ENCODE measurements at regions not wholly inside any gene's neighbourhood (a gene's known extent, or its start where the extent isn't known, plus 50 kb on each side); places are given as distances from the start of the nearest gene placed in this dataset.

DNA sequence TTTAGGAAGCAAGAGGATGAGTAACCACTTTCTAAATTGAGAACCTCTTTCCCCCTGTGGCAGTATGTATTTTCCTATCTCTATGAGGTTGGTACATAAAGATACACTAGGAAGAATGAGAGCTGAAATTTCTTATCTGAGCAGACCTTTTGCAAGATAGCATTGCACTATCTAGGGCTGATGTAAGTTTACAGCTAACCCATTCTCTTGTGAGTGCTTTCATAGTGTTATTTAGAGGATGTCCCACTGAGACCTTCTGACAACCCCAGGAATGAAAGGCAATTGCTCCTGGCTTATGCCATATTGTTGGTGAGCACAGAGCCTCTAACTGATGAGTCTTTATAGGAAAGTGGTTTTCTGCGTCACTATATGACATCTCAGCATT, 1209.3 kb upstream of the CDH6 start:
- no CpG with 5 or more reads among the region's 1 CpG for WGBS
- Histone ChIP-seq H3K18ac (ENCODE audit: low read depth in 1 of 2, low read length in 2 of 2) (no peak overlapping the region), H3K4me2 (ENCODE audit: low read length, poor library complexity, severe bottlenecking) (no peak overlapping the region), H3K79me1 (replicated peaks; ENCODE audit: low read length, poor library complexity, severe bottlenecking) (no peaks in the 10 kb centered on the region), H3K36me3 (ENCODE audit: control insufficient read depth in 1 of 2, insufficient read depth in 2 of 2, low read depth in 1 of 2, low read length in 2 of 2) (no peaks in the 10 kb centered on the region), H2AFZ (ENCODE audit: low read depth, low read length) (no peak overlapping the region), H3K4me3 (ENCODE audit: insufficient read depth in 1 of 2, low read depth in 1 of 2, low read length in 2 of 2) (no peak overlapping the region), H2AK5ac (ENCODE audit: low read length, severe bottlenecking) (no peak overlapping the region), H3K4ac (ENCODE audit: low read depth in 1 of 2, low read length in 2 of 2) (no peak overlapping the region), H2BK120ac (ENCODE audit: low read depth, low read length) (no peak overlapping the region), H2BK15ac (ENCODE audit: low read depth, poor library complexity, severe bottlenecking) (no peak overlapping the region), H3K4me1 (ENCODE audit: control insufficient read depth, insufficient read depth, low read depth, low read length) (no peaks in the 10 kb centered on the region), H3K14ac (ENCODE audit: low read length in 2 of 2) (no peak overlapping the region), H3K9ac (ENCODE audit: low read length) (no peak overlapping the region), H4K8ac (ENCODE audit: low read length) (no peak overlapping the region), H2BK5ac (ENCODE audit: low read depth, low read length, poor library complexity, severe bottlenecking) (no peak overlapping the region), H3K9me3 (ENCODE audit: control insufficient read depth, low read length) (peaks cover 12% of the 10 kb centered on the region), H4K91ac (ENCODE audit: low read length) (no peak overlapping the region), H2BK12ac (ENCODE audit: low read length in 2 of 2) (no peak overlapping the region), H3K27me3 (ENCODE audit: control insufficient read depth in 1 of 2, insufficient read depth in 1 of 2, low read length in 2 of 2) (no peaks in the 10 kb centered on the region), H3K27ac (ENCODE audit: low read length, poor library complexity, severe bottlenecking) (no peak overlapping the region), H3K23ac (ENCODE audit: low read length in 2 of 2) (no peak overlapping the region)
- DNase-seq, result no peak

DNA sequence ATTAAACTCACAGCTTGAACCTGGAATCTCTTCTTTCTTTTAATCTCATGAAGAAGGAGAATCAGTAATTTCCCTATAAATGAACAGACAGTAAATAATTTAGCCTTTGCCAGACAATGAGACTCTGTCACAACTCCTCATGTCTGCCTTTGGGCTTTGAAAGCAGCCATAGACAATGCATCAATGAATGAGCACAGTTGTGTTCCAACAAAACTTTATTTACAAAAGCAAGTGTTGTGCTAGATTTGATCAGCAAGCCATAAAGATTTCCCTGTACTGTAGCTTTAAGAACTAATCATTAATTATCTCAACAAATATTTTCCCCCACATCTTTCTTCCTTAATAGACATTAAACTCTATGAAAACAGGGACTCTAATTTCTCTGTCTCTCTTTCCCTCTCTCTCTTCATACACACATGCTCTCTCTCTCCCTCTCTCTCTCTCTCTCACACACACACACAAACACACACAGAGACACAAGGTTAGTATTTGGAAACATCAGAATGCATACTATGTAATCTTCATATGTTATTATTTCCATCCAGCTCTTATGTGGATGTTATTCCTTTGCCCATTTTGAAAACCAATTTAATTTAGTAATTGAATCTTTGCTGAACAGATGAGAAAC, 1209.8 kb upstream of the CDH6 start:
- Histone ChIP-seq H4K8ac (ENCODE audit: low read length) (no peak overlapping the region), H3K23ac (ENCODE audit: low read length in 2 of 2) (no peak overlapping the region), H3K9ac (ENCODE audit: low read length) (no peak overlapping the region), H3K36me3 (ENCODE audit: control insufficient read depth in 1 of 2, insufficient read depth in 2 of 2, low read depth in 1 of 2, low read length in 2 of 2) (no peaks in the 10 kb centered on the region), H3K79me1 (replicated peaks; ENCODE audit: low read length, poor library complexity, severe bottlenecking) (no peaks in the 10 kb centered on the region), H2AFZ (ENCODE audit: low read depth, low read length) (no peak overlapping the region), H4K91ac (ENCODE audit: low read length) (no peak overlapping the region), H3K14ac (ENCODE audit: low read length in 2 of 2) (no peak overlapping the region), H2AK5ac (ENCODE audit: low read length, severe bottlenecking) (no peak overlapping the region), H3K4me1 (ENCODE audit: control insufficient read depth, insufficient read depth, low read depth, low read length) (no peaks in the 10 kb centered on the region), H3K18ac (ENCODE audit: low read depth in 1 of 2, low read length in 2 of 2) (no peak overlapping the region), H3K9me3 (ENCODE audit: control insufficient read depth, low read length) (peaks cover 10% of the 10 kb centered on the region), H2BK120ac (ENCODE audit: low read depth, low read length) (no peak overlapping the region), H3K27ac (ENCODE audit: low read length, poor library complexity, severe bottlenecking) (no peak overlapping the region), H2BK12ac (ENCODE audit: low read length in 2 of 2) (no peak overlapping the region), H3K4me2 (ENCODE audit: low read length, poor library complexity, severe bottlenecking) (no peak overlapping the region), H3K4me3 (ENCODE audit: insufficient read depth in 1 of 2, low read depth in 1 of 2, low read length in 2 of 2) (no peak overlapping the region), H3K27me3 (ENCODE audit: control insufficient read depth in 1 of 2, insufficient read depth in 1 of 2, low read length in 2 of 2) (no peaks in the 10 kb centered on the region), H2BK5ac (ENCODE audit: low read depth, low read length, poor library complexity, severe bottlenecking) (no peak overlapping the region), H2BK15ac (ENCODE audit: low read depth, poor library complexity, severe bottlenecking) (no peak overlapping the region), H3K4ac (ENCODE audit: low read depth in 1 of 2, low read length in 2 of 2) (no peak overlapping the region)
- no peak for DNase-seq

DNA sequence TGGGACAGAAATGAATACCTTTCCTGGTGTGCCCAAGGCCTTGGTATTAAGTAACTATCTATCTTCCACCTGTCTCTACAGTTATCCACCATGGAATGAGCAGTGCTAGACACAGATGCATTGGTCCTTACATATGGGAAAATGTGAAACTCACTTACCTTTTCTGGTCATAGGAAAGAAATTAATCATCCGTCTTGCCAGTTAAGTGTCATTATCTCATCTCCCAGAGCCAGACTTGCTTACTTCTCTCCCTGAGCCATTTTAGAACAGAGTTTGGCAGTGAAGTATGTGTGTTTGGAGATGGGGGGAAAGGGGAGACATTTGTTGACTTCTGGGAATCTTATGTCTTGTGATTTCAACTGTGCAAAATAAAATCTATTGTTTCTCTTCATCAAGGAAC, 1211.0 kb upstream of the CDH6 start:
- Histone ChIP-seq H2AK5ac (ENCODE audit: low read length, severe bottlenecking) (no peak overlapping the region), H3K14ac (ENCODE audit: low read length in 2 of 2) (no peak overlapping the region), H3K4me3 (ENCODE audit: insufficient read depth in 1 of 2, low read depth in 1 of 2, low read length in 2 of 2) (no peak overlapping the region), H2BK120ac (ENCODE audit: low read depth, low read length) (no peak overlapping the region), H3K27me3 (ENCODE audit: control insufficient read depth in 1 of 2, insufficient read depth in 1 of 2, low read length in 2 of 2) (no peaks in the 10 kb centered on the region), H2BK5ac (ENCODE audit: low read depth, low read length, poor library complexity, severe bottlenecking) (no peak overlapping the region), H2AFZ (ENCODE audit: low read depth, low read length) (no peak overlapping the region), H3K27ac (ENCODE audit: low read length, poor library complexity, severe bottlenecking) (no peak overlapping the region), H3K79me1 (replicated peaks; ENCODE audit: low read length, poor library complexity, severe bottlenecking) (no peaks in the 10 kb centered on the region), H4K8ac (ENCODE audit: low read length) (no peak overlapping the region), H3K36me3 (ENCODE audit: control insufficient read depth in 1 of 2, insufficient read depth in 2 of 2, low read depth in 1 of 2, low read length in 2 of 2) (no peaks in the 10 kb centered on the region), H3K9me3 (ENCODE audit: control insufficient read depth, low read length) (peaks cover 5% of the 10 kb centered on the region), H2BK15ac (ENCODE audit: low read depth, poor library complexity, severe bottlenecking) (no peak overlapping the region), H3K18ac (ENCODE audit: low read depth in 1 of 2, low read length in 2 of 2) (no peak overlapping the region), H3K4me2 (ENCODE audit: low read length, poor library complexity, severe bottlenecking) (no peak overlapping the region), H3K9ac (ENCODE audit: low read length) (no peak overlapping the region), H4K91ac (ENCODE audit: low read length) (no peak overlapping the region), H3K4me1 (ENCODE audit: control insufficient read depth, insufficient read depth, low read depth, low read length) (no peaks in the 10 kb centered on the region), H2BK12ac (ENCODE audit: low read length in 2 of 2) (no peak overlapping the region), H3K4ac (ENCODE audit: low read depth in 1 of 2, low read length in 2 of 2) (no peak overlapping the region), H3K23ac (ENCODE audit: low read length in 2 of 2) (no peak overlapping the region)
- no peak for DNase-seq
- no CpG with 5 or more reads among the region's 1 CpG for WGBS

DNA sequence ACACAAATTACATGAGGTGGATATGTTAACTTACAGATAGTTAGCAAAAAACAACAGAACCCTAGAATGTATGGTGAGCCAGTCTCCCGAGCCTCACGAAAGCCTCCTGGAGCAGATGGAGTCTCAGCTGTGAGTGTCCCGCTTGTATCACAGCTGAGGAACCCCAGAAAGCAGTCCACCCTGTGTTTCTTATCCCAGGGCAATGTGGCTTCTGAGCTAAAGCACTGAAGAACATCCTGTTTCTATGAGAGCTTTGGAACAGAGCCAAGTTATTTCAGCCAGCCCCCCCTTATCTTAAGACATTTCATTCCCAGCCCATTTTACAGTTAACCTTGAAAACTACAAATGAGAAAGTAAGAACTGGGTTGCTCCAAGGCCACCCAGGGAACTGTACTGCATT, 1220.9 kb upstream of the CDH6 start:
- no peak overlapping the region for H3K27ac ChIP-seq (ENCODE audit: low read length, poor library complexity, severe bottlenecking)

More for the DNA sequence above, 1220.9 kb upstream of the CDH6 start:
- H3K79me1 ChIP-seq (replicated peaks; ENCODE audit: low read length, poor library complexity, severe bottlenecking), result no peaks in the 10 kb centered on the region
- no peak overlapping the region for H3K18ac ChIP-seq (ENCODE audit: low read depth in 1 of 2, low read length in 2 of 2)
- no peaks in the 10 kb centered on the region for H3K27me3 ChIP-seq (ENCODE audit: control insufficient read depth in 1 of 2, insufficient read depth in 1 of 2, low read length in 2 of 2)
- no peak overlapping the region for H2BK120ac ChIP-seq (ENCODE audit: low read depth, low read length)
- H2BK15ac ChIP-seq (ENCODE audit: low read depth, poor library complexity, severe bottlenecking), result no peak overlapping the region
- no peaks in the 10 kb centered on the region for H3K36me3 ChIP-seq (ENCODE audit: control insufficient read depth in 1 of 2, insufficient read depth in 2 of 2, low read depth in 1 of 2, low read length in 2 of 2)
- H3K9me3 ChIP-seq (ENCODE audit: control insufficient read depth, low read length), result peaks cover 22% of the 10 kb centered on the region
- no peak overlapping the region for H3K9ac ChIP-seq (ENCODE audit: low read length)
- H3K4ac ChIP-seq (ENCODE audit: low read depth in 1 of 2, low read length in 2 of 2), result no peak overlapping the region
- H2AFZ ChIP-seq (ENCODE audit: low read depth, low read length), result no peak overlapping the region
- no peak for DNase-seq
- H3K14ac ChIP-seq (ENCODE audit: low read length in 2 of 2), result no peak overlapping the region
- H2BK12ac ChIP-seq (ENCODE audit: low read length in 2 of 2), result no peak overlapping the region
- no peak overlapping the region for H2BK5ac ChIP-seq (ENCODE audit: low read depth, low read length, poor library complexity, severe bottlenecking)
- H3K4me2 ChIP-seq (ENCODE audit: low read length, poor library complexity, severe bottlenecking), result no peak overlapping the region
- H4K8ac ChIP-seq (ENCODE audit: low read length), result no peak overlapping the region
- H3K23ac ChIP-seq (ENCODE audit: low read length in 2 of 2), result no peak overlapping the region
- H2AK5ac ChIP-seq (ENCODE audit: low read length, severe bottlenecking), result no peak overlapping the region
- H4K91ac ChIP-seq (ENCODE audit: low read length), result no peak overlapping the region
- WGBS, result 63% methylated on average over 3 of the region's 3 CpGs
- H3K4me1 ChIP-seq (ENCODE audit: control insufficient read depth, insufficient read depth, low read depth, low read length), result no peaks in the 10 kb centered on the region
- no peak overlapping the region for H3K4me3 ChIP-seq (ENCODE audit: insufficient read depth in 1 of 2, low read depth in 1 of 2, low read length in 2 of 2)
